ENCODE measurements at regions not wholly inside any gene's neighbourhood (a gene's known extent, or its start where the extent isn't known, plus 50 kb on each side); places are given as distances from the start of the nearest gene placed in this dataset.
"Not testable (repeated sequence)": the region's sequence is repeated elsewhere in the genome, so short reads cannot be mapped to it uniquely, and the experiment has no call there.

GRCh38 chr1:37162059-37162458, 127.7 kb upstream of the GRIK3 start:
- no peak for DNase-seq (ENCODE audit: low spot score)

GRCh38 chr1:37166005-37166404, 131.7 kb upstream of the GRIK3 start:
- no peak for DNase-seq (ENCODE audit: low spot score)

- no peak for DNase-seq (ENCODE audit: low spot score)
These were observed 133.2 kb upstream of the GRIK3 start for GRCh38 chr1:37167479-37167878.

DNA sequence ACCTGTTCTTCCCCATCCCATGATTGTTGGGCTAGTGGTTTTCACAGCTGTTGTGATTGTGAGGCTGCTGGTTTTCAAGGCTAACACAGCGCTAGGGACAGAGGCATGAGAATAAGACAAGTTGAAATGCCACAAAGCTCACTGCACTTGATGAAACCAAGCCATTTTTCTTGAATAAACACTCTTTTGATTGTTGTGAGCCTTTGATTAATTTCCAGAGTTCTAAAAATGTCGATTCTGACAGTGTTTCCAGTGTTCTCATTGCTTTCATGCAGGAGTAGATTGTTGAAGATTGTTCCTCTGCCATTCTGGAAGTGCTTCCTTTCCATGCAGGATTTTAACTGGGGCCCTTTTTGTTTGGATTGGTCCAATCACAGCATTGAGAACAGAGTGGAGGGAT, 134.9 kb upstream of the GRIK3 start:
- no peak for DNase-seq (ENCODE audit: low spot score)

- no peak for DNase-seq (ENCODE audit: low spot score)
These were observed 135.5 kb upstream of the GRIK3 start for GRCh38 chr1:37169743-37170275.

GRCh38 chr1:37171691-37172090, 137.4 kb upstream of the GRIK3 start:
- no peak for DNase-seq (ENCODE audit: low spot score)

- DNase-seq (ENCODE audit: low spot score): no peak
These were observed 140.0 kb upstream of the GRIK3 start for GRCh38 chr1:37174341-37174740.

DNA sequence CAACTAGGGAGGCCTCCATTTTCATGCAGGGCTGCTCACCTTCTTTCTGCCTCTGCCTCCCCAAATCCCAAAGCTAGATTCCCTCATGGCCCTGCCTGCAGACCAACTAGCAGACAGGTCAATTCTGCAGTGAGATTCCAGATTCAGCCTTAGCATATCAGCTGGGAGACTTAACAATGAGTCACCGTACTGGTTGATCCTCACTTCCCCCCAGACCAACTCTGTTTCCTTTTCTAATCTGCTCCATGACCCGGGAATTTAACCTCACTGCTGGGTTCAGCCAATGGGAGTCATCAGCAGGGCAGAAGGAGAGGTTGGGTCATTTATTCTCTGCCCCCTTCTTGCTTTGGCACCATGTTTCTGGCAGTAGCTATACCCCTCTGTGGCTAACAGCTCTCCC, 140.6 kb upstream of the GRIK3 start:
- no peak for DNase-seq (ENCODE audit: low spot score)

GRCh38 chr1:37175666-37176215, 141.4 kb upstream of the GRIK3 start:
- DNase-seq (ENCODE audit: low spot score): no peak

DNA sequence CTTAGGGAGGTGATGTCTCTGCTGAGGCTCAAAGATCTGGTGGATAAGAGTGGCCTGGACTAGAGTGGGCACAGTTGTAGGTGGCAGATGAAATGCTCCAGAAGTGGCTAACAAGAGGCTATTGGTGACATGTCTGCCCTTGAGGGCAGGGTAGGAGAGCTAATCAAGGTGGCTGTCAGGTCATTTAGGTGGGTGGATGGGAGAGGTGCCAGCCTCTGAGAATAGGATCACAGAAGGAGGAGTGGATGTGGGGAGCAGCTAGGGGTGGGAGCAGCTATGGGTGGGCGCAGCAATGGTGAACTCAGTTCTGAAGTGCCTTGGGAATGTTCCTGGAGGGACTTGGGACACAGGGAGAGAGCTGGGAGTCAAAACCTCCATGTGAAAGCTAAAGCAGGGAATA, 142.0 kb upstream of the GRIK3 start:
- DNase-seq (ENCODE audit: low spot score): no peak

DNA sequence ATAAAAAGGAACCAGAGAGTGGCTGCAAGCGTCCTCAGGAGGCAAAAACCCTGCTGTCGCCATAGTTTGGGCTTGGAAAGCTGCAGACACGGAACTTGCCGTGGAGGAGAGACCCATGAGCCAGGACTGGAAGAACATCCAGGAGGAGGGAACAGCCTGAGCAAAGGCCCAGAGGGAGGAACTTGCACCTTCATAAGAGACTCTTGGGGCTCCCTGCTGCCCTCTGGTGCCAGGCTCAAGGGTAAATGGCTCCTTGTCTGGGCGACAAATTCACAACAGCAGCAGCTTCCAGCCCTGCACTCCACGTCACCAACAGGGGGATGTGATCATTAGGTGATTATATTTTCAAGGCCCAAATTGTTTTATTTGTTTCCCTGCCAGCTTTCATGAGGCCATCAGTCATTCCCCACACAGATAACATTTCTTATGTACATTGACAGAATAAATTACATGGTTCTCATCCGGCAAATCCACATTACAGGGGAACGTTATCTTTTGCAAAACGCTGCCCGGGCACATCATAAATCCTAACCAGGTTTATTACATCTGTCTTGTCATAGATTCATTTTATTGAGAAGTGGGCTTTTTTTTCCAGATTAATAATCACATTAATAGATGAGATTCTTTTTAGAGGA, 143.0 kb upstream of the GRIK3 start:
- DNase-seq (ENCODE audit: low spot score): peak; percentile 66

DNA sequence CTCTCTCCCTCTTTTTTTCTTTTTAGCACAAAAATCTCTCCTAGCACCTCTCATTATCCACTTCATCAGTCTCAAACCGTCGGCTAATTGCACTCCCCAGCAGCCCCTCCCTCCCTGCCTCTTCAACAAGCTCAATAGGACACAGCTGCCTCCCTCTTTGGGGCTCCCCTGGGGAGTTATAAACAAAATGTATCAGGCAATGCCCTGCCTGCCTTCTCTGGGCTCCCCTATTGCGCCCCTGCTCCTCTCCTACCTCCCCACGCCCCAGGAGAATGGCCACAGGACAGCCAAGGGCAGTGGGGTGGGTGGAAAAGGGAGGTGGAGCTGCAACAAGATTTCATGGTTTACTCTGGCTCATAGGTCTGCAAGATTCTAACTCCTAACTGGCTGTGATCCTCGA, 147.1 kb upstream of the GRIK3 start:
- no peak for DNase-seq (ENCODE audit: low spot score)

DNA sequence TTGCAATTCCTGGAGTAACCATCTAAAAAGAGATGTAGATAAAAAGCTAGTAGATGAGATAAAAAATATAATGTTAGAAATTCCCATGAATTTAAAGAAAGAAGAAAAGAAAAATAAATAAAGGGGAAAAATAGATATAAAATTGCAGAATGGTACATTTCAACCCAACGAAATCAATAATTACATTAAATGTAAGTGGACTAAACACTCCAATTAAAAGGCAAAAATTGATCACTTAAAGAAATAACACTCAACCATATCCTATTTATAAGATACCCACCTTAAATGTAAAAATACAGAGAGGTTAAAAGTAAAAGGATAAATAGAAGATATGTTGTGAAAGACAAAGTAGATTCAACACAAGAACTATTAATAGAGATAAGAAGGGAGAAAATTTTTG, 150.5 kb upstream of the GRIK3 start:
- DNase-seq (ENCODE audit: low spot score): no peak

DNA sequence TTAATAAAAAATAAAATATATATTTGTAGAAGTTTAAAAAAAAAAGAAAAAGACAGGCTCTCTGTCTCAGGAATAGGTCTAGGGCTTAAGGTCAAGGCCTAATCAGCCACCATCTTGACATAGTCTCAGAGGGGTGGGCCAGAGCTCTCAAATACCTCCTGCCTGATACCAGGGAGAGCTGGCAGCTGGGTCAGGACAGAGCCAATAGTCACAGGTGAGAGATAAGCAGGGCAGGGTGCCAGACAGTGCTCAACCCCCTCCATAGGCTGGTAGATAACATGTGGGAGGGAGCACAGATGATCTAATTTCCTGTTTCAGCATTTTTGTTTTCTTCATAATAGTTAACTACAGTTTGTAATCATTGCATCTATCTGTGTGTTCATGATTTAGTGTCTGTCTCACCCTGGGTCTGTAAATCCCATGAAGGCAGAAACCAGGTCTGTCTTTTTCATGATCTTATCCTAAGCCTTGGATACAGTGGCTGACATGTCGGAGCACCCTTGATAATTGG, 152.0 kb upstream of the GRIK3 start:
- DNase-seq (ENCODE audit: low spot score): no peak

GRCh38 chr1:37189111-37189510, 154.8 kb upstream of the GRIK3 start:
- no peak for DNase-seq (ENCODE audit: low spot score)

DNA sequence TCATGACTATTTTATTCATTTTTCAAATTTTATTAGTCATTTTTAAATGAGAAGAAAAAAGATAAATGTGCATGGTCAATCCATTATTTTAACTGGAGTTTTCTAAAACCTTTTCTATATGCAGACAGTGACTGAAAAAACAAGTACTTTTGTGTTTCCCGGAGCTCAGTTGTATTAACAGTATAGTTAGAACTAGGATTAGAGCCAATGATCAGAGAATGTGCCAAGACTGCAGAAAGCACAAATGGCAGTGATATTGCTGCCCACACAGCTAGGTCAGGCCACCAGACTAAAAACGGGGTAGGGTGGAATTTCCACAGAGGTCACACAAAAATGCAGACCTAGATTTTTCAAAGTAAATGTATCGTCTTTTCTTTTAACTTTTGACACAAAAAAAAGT, 163.1 kb upstream of the GRIK3 start:
- no peak for DNase-seq (ENCODE audit: low spot score)

DNA sequence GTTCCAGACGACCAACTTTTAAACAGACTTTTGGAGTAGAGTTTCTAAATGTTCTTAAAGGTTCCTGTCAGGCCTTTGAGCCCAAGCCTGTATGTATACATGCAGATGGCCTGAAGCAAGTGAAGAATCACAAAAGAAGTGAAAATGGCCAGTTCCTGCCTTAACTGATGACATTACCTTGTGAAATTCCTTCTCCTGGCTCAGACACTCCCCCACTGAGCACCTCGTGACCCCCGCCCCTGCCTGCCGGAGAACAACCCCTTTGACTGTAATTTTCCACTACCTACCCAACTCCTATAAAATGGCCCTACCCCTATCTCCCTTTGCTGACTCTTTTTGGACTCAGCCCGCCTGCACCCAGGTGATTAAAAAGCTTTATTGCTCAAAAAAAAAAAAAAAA, 180.0 kb upstream of the GRIK3 start:
- not testable (repeated sequence) for DNase-seq (ENCODE audit: low spot score)

DNA sequence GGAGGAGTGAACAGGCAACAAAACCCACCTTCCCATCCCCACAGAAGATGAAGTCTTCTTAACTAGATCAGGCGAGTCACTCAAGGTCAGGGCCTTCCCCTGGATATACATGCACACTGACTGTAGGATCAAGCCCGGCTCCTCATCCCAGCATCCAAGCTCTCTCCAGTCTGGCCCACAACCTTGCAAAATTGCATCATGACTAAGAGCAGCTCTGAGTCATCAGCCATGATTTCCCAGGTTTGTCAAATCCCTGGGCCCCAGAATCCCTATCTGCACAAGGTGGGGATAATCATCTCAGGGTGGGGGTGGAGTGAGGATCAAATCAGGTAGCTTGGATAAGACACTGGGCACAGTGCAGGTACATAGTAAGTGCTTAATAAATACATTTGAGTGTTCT, 199.3 kb upstream of the GRIK3 start:
- DNase-seq (ENCODE audit: low spot score): no peak

DNA sequence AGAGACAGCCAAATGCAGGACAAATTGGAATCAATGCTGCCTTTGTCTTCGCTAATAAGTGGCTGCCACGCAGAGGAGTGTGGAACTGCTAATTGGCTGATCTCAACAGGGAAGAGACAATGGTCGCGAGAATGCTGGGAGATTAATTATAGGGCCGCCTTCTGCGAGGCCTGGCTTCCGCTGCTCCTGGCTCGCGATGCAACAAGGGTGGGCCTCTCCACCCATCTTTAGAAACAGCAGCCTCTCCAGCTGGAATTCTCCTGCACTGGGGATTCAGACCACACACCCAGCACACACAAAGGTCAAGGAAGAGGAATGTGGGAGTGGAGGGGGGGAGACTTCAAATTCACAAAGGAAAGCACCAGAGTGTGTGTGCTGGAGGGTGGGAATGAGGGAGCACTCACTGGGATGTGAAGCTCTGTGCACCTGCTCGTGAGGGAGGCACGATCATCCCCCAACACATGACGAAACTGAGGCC, 200.7 kb upstream of the GRIK3 start:
- peak; percentile 54 for DNase-seq (ENCODE audit: low spot score)

- DNase-seq (ENCODE audit: low spot score): no peak
These were observed 203.6 kb upstream of the GRIK3 start for GRCh38 chr1:37237948-37238347.

DNA sequence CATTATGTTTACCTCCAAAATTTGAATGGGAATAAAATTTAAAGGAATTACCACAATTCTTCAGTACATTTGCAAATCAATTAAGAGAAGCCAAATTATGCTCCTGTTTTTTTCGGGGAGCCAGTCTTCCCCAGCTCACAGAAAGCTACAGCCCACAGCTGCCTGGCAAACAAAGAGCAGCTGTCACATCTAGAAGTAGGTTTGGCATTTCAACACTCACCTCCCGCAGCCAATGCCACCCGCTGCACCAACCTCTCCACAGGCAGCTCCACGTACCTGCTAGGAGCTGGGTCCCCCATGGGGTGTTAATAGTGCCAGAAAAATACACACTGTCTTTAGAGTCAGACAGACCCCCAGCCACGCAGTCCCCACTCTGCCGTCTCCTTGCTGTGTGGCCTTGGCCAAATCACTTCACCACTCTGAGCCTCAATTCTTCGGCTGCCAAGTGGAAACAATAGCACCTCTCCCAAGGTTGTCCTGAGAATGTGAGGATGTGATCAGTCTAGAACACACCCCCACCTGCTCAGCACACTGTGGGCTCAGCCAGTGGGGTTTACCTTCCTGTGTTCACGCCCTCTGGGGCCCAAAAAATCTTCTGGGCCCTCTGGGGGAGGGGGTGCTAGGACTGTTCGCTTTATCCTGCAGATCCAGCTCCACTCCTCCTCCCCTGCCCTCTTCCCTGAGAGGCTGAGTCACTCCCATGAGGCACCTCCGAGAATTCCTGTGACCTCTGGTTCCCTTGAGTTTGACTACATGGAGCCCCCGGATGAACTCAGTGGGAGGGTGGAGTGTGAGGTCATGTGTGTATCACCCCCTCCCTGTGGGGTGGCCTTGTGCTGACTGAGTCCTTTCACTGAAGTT, 204.3 kb upstream of the GRIK3 start:
- no peak for DNase-seq (ENCODE audit: low spot score)

GRCh38 chr1:37239225-37239740, 205.0 kb upstream of the GRIK3 start:
- no peak for DNase-seq (ENCODE audit: low spot score)

- peak; percentile 33 for DNase-seq (ENCODE audit: low spot score)
These were observed 206.6 kb upstream of the GRIK3 start for GRCh38 chr1:37240897-37241296.

Data from iPS-NIHi11 (cell line).